COLO829 (cell line): ENCODE measurements at regions not wholly inside any gene's neighbourhood (a gene's known extent, or its start where the extent isn't known, plus 50 kb on each side); places are given as distances from the start of the nearest gene placed in this dataset.
A peak's percentile ranks its signal among the peaks of the same experiment; 100 is the strongest.

Experiments used
- DNase-seq: peaks from one replicate; pipeline ENCODE4 v3.0.0; 2012; ENCODE audit warnings: low spot score

DNA sequence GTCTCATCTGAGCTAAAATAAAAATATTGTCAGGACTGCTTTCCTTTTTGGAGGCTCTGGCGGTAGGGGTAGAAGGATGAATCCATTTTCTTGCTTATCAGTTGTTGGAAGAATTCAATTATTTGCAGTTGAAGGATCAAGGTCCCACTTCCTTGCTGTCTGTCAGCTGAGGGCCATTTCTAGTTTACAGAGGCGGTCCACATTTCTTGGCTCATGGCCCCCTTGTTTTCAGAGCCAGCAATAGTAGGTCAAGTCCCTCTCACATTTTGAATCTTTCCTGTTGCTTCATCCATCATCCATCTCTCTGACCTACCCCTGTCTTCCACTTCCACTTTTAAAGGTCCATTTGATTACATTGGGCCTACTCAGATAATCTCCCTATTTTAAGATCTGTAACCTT is 1099.3 kb upstream of the DIAPH2 start:
- DNase-seq = no peak

DNA sequence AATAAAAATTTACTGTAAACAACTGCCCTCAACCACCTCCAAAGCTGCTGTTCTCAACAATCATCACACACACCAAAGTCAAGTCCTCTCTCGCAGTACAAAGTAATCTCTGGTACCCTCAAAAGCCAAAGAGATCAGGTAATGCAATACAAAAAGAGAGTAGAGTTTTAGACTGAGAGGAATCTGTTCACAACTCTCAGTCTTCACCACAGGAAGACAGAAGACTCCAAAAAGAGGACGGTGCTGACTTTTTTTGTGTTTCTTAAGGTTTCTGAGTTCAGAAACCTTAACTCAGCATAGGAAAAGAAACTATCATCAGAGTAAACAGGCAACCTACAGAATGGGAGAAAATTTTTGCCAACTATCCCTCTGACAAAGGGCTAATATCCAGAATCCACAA is 1072.3 kb upstream of the DIAPH2 start:
- DNase-seq = no peak

DNA sequence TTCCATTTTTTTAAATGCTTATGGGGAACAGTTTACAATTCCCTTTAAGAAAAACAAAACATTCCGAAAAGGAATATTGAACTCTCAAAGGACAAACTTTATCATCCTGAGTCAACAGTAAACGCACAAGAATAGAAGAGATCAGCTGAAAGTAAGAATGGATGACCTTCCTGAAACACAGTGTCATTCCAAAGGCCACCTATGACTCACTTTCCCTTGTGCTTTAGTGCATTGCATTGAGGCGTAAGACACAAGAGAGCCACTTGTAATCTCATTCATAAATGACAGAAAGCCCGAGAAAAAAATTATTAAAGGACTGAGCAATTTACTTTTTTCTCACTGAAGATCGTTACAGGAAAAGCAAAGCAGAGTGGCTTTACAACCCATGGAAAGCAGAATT is 1062.4 kb upstream of the DIAPH2 start:
- peak; percentile 3 for DNase-seq

DNA sequence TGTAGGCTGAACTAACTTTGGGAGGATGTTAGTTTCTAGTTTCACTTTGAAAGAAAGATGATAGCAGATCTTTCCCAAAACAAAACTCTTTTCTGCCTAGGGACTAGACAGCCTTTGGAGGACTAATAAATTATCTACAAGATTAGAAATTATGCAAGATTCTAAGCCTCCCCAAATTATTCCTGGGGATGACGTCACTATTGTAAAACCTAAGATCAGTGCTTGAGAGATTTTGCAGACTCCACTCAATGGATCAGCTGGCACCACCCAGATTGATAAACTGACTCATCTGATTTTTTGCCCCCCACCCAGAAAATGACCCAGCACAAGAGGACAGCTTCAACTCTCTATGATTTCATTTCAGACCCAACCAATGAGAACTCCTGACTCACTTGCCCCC is 1057.9 kb upstream of the DIAPH2 start:
- DNase-seq = no peak

DNA sequence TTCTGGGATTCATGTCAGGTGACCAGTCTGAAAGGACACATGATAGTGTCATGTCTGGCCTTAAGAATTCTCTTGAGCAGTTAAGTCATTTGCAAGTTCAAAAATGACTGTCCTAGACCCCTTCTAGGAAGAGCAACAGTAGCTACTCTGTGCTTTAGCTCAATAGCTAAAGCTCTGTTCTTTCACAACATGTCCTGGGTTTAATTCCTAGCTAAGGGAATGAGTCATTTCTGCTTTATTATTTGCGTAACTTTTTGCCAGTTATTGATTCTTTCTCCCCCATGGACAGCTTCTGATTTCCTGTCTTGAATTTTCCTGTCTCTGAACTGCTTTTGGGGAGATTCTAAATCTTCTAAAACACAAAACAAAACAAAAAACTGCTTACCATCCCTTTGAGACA is 1055.8 kb upstream of the DIAPH2 start:
- no peak for DNase-seq

DNA sequence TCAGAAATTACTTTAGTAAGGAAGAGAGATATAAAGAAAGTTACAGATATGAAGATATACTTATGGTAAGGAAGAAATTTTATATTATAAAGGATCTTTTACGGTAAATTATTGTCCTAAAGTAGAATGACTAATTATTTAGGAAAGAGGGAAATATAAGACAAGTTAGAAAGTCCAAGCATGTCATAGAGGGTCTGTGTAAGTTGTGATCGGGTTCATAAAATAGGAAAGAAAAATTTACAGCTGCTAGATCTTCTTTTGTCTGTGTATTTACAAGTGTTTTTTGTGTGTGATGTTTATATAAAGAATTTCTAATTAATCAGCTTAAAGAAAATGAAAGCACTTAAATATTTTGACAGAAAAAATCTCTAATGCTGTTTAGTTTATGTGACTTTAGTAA is 1054.9 kb upstream of the DIAPH2 start:
- DNase-seq = no peak

DNA sequence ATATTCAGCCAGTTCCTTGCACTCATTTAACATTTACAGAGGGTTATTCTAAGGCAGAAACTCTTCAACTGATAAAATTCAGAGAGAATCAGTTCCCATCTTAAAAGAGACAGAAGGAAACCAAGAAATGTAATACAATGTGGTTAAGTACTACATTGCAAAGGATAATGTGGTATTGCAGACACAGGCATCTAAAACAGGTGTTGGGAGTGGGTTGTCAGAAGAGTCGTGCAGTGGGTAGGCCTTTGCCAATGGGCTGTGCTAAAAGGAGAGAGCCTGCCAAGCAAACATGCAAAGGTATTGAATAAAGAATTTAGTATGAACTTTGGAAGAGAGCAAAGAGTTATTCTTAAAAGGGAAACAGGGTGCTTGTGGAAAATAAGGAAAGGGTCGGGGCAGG is 1044.4 kb upstream of the DIAPH2 start:
- DNase-seq = no peak

DNA sequence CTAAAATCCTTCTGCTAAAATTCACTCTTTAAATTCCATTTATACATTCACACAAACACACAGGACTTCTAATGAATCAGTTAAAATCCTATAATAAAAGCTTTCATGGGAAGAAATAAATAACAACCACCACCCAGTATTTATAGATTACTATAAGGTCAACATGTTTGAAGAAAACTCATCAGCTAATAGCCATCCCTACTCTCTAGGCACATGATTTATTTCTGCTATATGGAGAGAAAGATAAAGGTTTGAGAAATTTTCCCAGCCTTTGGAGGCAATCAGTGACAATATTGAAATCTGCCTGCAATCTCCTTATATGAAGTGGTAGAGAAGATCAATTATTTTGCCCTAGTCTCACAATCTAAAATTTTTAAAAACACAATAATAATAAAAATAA is 1038.9 kb upstream of the DIAPH2 start:
- DNase-seq = no peak

DNA sequence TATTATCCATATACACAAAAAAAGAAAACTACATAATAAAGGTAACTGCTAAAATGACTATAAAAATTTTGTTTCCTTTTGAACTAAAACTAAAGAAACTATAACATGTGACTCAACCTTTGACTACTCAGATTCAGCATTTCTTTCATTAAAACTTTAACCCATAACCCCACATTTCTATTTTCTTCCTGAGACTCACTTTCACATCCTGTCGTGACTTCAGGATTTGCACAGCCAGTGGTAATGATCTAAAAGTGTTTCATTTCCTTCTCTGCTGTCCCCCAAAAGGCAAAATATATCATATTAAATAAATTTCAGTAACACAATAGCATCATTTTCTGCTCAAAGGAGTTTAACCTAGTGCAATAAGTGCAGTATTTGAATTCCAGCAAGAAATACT is 1022.4 kb upstream of the DIAPH2 start:
- no peak for DNase-seq

DNA sequence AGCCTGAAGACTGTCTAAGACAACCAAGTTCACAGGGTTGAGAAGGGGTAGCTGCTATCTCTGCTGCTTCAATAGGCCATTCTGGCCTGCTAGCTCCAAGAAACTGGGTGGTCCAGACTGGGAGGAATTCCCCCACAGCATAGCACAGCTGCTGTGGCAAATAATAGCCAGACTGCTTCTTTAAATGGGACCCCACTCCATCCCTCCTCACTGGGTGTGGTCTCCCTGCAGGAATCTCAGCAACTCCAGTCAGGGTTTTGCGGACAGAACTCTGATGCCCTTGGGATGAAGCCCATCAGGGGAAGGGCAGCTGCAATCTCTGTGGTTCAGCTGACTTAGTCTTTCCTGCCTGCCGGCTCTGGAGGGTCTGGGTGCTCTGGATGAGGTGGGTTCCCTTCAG is 1018.6 kb upstream of the DIAPH2 start:
- DNase-seq = no peak

DNA sequence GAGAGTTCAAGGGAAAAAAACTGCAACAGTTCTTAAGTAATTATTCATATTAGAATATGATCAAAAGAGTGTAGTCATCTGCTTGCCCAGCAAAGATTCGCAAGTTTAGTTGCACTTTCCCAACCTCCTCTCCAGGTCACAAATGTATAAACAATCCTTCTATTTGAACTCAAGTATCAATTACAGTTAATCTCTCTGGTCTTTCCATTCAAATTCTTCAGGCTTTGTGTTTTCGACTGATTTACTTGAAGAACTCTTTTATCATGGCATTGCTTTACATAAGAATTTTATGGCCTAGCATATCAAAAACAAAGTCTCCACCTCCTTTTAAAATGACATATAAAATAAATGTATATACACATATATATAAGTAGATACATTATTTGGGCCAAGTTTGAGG is 1009.6 kb upstream of the DIAPH2 start:
- DNase-seq = no peak

DNA sequence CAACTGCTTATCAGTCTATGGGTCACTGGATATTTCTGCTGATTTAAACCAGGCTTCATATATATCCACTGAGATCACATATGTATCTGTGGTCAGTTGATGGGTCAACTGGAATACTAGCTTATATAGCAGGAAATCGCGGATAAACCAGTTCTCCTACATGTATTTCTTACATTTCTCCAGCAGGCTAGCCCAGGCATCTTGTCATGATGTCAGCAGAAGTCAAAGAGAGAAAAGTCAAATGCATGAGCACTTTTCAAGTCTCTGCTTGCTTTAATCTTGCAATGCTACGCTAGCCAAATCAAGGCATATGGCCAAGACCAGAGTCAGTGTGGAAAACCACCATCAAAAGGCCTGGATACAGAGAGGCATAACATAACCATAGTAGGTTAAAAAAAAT is 1008.8 kb upstream of the DIAPH2 start:
- DNase-seq = no peak

DNA sequence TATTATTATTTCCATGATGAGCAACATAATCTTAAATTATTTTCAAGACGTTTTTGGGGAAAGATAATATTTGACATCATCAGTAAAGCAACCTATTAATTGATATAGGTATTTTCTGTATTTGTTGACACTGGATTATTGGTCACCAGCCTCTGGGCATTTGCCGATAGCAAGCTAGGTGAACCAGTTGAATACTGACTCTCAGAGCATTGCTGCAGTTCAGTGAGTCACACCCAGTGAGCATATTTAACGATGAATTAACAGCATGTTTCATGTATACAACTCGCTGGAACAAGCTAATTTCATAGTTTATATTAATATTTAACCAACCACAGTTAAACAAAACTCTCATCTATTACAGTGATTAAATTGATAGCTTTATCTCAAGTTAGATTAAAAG is 1006.0 kb upstream of the DIAPH2 start:
- DNase-seq = no peak

DNA sequence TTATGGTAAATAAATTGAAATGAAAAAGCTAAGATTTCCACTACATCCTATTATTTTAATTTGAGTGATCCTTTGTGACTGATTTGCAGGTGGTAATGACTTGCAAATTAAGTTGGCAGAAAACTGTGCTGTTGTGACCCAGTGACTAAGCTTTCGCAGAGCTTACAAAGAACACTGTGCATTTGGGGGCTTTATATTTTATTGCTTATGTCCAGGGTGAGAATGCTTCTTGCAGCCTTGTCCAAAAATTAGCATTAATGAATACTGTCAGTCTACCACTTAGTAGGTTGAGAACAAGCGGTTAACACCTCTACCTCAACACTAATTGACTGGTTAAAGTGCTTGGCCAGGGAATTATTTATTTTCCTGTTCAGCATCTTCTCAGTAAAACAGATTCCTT is 991.3 kb upstream of the DIAPH2 start:
- no peak for DNase-seq

DNA sequence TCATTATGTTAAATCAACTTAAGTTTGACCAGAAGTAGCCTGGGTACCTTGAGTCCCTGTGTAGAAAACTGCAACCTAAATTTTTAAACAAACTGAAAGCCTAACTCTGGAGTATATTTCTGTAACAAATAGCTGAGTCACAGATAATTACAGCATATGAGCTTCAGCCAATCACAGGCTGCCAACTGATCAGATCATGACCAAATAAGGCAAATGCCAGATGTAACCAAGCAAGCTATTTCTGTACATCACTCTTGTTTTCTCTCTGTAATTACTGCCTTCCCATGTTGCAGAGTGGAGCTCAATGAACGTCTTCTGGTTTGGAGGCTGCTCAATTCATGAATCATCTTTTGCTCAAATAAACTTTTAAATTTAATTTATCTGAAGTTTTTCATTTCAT is 980.9 kb upstream of the DIAPH2 start:
- DNase-seq = peak; percentile 7

DNA sequence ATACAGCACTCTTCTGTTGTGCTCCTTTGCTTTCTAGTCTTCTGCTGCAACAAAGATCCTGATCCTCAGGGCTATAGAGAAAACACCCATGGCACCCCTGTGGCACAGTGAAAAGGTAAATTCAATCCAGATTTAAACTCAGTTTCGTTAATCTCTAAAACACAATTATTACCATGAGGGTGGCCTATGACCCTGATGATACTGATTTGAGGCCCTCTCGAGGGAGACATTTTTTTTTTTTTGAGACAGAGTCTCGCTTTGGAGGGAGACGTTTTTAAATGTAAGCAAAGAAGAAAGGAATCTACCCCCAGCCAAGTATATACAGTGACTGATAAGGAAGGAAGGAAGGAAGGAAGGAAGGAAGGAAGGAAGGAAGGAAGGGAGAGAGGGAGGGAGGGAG is 967.8 kb upstream of the DIAPH2 start:
- no peak for DNase-seq

DNA sequence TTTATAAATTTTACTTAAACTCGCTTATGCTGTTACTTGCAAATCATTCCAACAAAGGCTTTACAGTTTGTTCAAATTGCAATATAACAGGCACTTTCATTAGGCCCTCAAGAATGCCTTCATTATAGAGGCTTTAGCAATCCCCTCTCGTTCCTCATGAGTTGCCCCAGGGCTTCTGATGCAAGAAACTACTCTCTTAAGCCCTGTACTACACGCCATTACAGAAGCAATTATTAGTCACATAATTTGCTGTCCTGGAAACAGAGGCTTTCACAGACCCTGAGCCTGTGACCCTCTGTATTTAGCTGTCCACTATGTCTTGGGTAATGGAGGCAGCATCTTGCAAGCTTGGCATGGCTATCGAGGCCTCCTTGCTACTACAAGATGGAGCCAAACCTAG is 965.9 kb upstream of the DIAPH2 start:
- DNase-seq = peak; percentile 53

DNA sequence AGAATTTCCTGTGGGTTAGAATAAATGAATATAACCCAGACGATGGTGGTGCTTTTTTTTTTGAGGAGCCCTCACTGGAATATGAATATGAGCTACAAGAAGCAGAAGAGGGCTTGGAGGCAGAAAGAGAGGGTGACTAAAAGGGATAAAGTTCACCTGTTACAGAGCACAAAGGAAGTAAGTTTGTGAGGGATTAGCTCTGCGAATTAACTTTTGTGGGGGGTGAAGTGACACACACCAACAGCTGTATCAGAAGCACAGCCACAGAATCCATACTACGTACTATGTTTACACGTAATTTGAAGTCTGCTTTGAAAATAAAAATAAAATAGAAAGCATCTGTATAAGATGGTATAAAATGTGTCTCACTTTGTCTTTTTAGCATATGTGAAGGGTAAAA is 963.6 kb upstream of the DIAPH2 start:
- DNase-seq = no peak

DNA sequence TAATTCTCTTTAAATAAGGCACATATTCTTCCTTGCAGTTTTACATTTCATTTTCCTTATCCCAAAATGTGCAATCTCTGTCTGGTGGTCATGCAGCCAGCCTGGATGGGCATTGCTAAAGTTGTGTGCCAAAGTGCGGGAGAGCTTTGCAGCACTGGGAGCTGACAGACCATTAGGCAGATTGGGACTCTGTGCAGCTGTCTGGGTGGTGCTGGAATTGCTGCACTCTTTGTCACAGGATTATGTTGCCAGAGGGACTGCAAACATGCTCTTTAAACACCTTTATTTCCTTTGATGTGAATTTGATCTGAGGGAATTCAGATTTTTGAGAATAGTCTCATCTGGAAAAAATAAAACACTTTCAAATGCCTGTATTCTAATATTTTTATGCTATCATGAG is 956.2 kb upstream of the DIAPH2 start:
- DNase-seq = no peak

DNA sequence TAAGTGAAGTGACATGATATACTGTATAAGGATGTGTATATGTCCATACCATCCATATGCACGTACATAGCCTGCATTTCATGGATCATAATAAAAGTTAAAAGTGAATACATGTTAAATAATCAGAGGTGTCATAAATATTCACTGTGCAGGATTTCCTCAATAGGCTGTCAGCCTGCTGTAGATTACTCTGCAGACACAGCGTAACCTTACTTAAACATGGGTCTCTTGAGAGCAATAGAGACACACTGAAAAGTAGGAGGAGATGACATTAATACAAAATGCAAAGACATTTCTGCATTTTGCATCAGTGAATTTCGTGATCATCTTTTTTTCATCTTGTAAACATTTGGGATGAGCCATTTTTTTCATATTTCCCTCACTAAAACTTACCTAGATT is 955.2 kb upstream of the DIAPH2 start:
- no peak for DNase-seq

DNA sequence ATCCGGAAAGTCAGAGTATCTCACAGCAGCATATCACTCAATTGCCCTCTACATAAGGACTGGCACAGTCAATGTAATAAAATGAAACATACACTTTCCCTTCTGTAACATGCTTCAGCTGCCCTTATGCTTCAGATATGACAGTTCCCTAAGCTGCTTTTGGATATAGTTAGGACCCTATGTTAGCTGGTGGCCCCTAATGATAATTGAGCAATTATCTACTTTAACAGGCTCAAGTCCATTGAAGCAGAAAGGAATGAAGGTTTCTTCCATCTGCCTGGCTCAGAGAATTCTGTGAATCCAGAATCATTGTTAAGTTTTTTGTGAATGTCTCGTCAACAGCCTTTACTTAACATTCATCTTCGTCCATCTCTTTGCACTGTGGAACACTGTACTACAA is 951.2 kb upstream of the DIAPH2 start:
- no peak for DNase-seq

DNA sequence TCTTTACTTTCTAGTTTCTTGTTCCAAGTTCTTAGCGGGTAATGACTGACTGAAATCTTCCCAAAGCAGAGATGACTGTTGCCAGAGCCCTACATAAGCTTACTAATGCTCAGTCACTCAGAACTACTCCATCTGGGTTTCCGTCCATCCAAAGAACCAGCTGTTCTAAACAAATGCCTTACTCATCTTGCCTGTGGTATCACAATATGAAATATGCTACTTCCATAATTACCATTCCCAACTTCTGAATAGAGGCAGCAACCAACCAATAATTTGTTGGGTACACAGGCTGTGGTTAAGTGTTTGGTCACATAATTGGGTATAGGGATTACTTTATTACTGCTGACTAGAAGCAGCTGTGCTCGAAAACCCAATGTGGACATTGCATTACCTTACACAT is 930.2 kb upstream of the DIAPH2 start:
- no peak for DNase-seq

DNA sequence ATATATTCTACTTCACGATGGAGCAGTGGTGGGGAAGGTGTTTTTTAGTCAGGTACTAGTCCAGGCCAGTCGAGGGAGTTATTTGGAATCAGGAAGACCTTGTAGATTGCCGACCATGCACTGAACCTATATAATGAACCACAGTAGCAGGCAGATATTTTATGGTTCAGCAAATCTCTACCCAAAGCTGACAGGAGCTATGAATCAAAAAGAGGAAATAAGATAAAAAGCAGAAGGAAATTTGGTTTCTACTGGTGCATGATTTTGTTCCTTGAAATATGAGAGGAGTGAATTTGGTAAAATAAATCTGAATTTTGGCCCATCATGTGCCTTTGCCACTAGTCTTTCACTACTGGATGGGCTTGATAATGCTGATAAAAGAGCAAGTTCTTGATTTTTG is 924.3 kb upstream of the DIAPH2 start:
- DNase-seq = no peak

DNA sequence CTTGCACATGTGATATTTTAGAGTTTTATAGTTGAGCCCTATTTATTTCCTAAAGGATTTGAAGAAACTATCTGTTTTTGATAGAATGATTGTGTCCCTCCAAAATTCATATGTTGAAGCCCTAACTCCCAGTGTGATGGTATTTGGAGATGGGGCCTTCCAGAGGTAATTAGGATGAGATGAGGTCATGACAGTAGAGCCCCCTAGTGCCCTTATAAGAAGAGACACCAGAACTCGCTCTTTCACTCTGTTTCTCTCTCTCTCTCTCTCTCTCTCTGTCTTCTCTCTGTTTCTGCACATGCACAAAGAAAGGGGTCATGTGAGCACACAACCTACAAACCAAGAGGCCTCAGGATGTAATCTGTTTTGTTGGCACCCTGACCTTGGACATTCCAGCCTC is 921.9 kb upstream of the DIAPH2 start:
- peak; percentile 0 for DNase-seq

DNA sequence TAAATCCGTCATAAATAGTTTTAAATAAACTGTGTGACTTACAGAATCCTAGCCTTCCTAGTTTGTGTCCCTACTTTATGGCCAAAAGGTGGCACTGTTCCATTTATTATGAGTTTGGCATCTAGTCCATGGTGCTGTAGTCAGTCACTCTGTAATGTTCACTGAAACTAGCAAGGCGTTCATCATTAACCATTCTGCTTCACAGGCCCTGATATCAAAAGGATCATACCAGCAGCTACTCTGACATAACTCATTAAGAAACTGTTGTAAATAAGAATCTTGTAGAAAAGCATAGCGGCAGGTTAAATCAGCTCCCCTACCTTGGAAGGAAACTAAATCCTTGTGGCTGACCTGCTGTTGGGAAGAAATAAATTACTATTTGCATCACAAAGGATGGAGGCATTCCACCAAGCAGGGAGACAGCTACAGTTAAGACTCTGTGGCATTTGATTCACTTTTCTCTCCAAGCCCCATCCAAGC is 919.6 kb upstream of the DIAPH2 start:
- DNase-seq = peak; percentile 14
